ENCODE measurements at regions not wholly inside any gene's neighbourhood (a gene's known extent, or its start where the extent isn't known, plus 50 kb on each side); places are given as distances from the start of the nearest gene placed in this dataset.
"Not testable (repeated sequence)": the region's sequence is repeated elsewhere in the genome, so short reads cannot be mapped to it uniquely, and the experiment has no call there.

GRCh38 chr18:55953326-55953725 is 365.3 kb upstream of the TCF4 start:
- no peak for DNase-seq (ENCODE audit: low spot score)

DNA sequence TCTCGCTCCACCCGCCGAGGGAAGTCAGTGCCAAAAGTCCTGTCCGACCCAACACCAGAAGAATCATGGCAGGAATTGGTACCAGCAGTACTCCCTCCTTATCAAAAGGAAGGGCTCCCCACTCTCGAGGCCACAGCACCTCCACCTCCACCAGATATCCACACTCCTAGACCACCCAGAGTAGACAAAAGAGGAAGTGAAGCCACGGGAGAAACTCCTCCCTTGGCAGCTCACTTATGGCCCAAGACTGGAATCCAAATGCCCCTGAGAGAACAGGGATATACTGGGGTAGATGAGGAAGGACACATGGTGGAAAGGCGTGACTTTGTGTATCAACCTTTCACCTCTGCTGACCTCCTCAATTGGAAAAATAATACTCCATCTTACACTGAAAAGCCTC is 363.7 kb upstream of the TCF4 start:
- not testable (repeated sequence) for DNase-seq (ENCODE audit: low spot score)

DNA sequence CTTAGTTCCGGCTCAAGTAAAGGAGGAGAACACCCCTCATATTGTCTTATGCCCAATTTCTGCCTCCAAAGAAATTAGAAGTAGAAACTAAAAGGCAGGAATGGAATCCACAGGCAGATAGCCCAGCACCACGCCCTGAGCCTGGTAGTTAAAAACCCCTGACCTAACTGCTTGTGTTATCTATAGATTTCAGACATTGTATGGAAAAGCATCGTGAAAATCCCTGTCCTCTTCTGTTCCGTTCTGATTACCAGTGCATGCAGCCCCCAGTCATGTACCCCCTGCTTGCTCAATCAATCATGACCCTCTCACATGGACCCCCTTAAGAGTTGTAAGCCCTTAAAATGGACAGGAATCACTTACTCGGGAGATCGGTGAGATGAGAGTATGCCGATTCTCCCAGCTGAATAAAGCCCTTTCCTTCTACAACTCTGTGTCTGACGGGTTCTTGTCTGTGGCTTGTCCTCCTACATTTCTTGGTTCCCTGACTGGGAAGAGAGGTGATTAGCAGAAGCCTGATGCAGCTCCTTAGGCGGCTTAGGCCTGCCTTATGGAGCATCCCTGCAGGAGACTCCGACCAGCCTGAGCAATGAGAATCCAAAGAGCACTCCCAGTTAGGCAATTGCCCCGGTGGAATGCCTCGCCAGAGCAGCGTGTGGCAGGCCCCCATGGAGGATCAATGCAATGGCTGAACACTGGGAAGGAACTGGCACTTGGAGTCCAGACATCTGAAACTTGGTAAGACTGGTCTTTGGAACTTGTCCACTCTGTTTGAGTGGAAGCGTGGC is 362.6 kb upstream of the TCF4 start:
- no peak for DNase-seq (ENCODE audit: low spot score)

DNA sequence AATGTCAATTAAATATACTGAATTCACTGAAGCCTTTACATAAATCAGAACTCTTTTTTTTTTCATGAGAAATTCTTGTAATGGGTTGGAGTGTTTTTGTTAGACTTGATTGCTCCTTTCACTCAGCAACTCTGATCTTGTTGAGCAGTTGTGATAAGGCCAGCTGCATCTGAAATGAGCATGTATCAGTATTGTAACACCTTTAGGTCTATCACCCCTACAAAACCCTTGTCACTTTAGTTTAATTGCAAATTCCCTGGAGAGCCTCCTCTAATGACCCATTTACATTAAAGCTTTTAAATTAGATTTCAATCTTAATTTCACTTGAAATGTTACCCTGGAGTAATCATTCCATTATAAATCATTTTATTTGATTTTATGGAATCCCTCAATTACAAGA is 346.8 kb upstream of the TCF4 start:
- DNase-seq (ENCODE audit: low spot score) = no peak

GRCh38 chr18:55932675-55933074 is 344.7 kb upstream of the TCF4 start:
- no peak for DNase-seq (ENCODE audit: low spot score)

- DNase-seq (ENCODE audit: low spot score) = no peak
These were observed 339.8 kb upstream of the TCF4 start for GRCh38 chr18:55927831-55928230.

- DNase-seq (ENCODE audit: low spot score) = no peak
These were observed 337.8 kb upstream of the TCF4 start for GRCh38 chr18:55925772-55926171.

DNA sequence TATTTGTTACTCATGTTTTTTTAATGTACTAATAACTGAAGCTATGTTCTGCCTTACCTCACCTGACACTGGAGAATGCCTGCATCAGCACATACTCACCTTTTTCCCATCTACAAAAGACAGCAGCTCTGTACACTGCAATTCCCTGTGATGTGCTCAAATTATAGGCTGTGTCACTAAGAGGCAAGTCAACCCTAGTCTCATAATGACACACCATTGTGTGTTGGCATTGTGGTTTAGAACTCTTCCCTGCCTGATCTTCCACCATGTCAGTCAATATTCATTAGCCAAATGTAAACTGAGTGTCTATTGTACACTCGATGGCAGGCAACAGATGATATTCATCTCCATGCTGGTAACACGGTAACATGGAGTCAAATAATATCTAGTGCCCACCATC is 332.1 kb upstream of the TCF4 start:
- DNase-seq (ENCODE audit: low spot score) = no peak

GRCh38 chr18:55918444-55918843 is 330.5 kb upstream of the TCF4 start:
- DNase-seq (ENCODE audit: low spot score) = no peak

GRCh38 chr18:55912919-55913318 is 324.9 kb upstream of the TCF4 start:
- DNase-seq (ENCODE audit: low spot score) = no peak

DNA sequence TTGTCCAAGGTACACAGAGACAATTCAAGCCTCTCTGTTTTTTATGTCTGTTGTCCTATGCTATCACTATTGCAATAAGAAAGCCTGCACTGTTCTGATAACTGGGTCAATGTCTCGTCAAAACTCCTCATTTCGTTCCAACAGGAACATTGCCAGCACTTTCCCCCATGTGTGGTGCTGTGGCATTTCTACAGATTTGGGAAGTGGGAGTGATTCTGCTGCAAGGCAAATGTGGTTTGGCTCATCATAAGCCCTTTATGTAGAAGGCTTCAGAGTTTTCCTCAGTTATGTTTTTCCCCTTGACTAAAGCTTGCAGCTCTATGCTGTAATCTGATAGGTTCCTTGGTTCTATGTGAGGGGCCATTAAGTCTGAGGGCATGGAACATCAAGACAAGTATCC is 324.1 kb upstream of the TCF4 start:
- no peak for DNase-seq (ENCODE audit: low spot score)

GRCh38 chr18:55910296-55910695 is 322.3 kb upstream of the TCF4 start:
- DNase-seq (ENCODE audit: low spot score) = peak; percentile 7

- DNase-seq (ENCODE audit: low spot score) = no peak
These were observed 320.9 kb upstream of the TCF4 start for GRCh38 chr18:55908901-55909366.

GRCh38 chr18:55907453-55908175 is 319.6 kb upstream of the TCF4 start:
- no peak for DNase-seq (ENCODE audit: low spot score)

- peak; percentile 45 for DNase-seq (ENCODE audit: low spot score)
These were observed 318.5 kb upstream of the TCF4 start for GRCh38 chr18:55906536-55906935.

- DNase-seq (ENCODE audit: low spot score) = no peak
These were observed 315.9 kb upstream of the TCF4 start for GRCh38 chr18:55903911-55904310.

DNA sequence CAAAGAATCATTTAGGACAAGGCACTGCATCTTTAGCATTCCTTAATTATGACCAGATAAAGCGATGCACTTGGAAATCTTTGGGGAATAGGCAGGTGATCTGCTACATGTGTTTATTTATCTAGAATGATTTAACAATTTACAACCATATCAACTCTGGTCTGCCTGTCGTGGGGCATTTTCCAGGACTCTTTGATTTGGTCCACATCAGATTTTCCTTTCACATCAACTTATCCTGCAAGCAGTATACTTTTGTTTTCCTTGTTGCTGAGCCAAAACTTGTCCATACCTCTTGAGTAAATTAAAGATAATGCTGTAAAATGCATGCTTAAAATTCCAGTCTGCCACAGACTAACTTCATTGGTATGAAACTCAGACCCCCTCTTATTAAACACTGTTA is 312.4 kb upstream of the TCF4 start:
- DNase-seq (ENCODE audit: low spot score) = no peak

- no peak for DNase-seq (ENCODE audit: low spot score)
These were observed 309.2 kb upstream of the TCF4 start for GRCh38 chr18:55897091-55897689.

GRCh38 chr18:55893948-55894347 is 306.0 kb upstream of the TCF4 start:
- no peak for DNase-seq (ENCODE audit: low spot score)

DNA sequence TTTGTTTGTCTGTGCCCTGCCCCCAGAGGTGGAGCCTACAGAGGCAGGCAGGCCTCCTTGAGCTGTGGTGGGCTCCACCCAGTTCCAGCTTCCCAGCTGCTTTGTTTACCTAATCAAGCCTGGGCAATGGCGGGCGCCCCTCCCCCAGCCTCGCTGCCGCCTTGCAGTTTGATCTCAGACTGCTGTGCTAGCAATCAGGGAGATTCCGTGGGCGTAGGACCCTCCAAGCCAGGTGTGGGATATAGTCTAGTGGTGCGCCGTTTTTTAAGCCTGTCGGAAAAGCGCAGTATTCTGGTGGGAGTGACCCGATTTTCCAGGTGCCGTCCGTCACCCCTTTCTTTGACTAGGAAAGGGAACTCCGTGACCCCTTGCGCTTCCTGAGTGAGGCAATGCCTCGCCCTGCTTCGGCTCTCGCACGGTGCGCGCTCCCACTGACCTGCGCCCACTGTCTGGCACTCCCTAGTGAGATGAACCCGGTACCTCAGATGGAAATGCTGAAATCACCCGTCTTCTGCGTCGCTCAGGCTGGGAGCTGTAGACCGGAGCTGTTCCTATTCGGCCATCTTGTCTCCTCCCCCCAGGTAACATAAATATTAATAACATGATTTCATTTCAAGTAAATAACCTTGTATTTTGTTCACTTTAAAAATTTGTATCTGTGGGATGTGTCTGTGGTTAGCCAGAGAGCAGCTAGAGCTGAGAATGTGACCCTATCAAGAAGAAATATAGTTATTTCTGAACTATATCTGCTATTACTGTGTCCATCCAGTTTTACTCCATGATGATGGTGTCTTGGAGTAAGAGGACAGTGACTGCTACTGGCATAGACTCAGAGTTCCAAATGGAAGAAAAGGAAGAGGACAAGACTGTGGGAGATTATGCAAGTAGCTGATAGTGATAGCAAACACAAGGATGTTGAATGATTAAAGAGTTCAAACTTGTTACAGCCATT is 305.1 kb upstream of the TCF4 start:
- DNase-seq (ENCODE audit: low spot score) = not testable (repeated sequence)

DNA sequence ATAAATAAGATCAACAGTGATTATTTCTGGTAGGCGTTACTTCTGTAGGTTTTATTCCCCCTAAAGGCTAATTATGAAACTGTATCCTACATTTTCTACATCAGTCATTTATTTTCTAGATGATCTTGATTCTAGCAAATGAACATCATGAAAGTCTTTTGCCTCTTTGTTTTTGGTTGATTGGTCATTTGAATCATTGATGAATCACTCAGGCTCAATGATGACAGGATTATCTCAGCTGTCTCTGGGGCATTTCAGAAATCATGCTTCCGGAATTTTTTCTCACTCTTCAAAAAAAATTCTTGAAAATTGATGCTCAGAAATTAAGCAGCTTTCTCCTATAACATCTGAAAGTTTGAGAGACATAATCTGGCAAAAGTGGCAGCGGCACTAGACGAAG is 298.9 kb upstream of the TCF4 start:
- peak; percentile 51 for DNase-seq (ENCODE audit: low spot score)

DNA sequence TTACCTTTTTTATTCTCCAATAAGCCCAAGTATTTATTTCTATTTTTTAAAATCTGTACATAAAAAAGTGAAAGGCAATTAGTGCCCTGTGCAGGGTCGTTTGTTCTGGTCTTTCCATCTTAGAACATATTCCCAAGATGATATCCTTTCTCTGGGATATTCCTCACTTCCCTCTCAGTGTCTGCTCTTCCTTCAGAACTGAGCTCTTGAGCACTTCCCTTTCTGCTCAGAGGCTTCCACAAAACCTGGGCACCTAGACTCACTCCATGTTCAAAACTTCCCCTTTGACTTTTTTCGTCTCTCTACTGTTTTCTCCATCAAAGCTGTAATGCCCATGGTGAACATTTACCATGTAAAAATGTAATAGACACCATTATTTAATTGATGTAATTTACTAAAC is 296.5 kb upstream of the TCF4 start:
- no peak for DNase-seq (ENCODE audit: low spot score)
